ENCODE measurements at regions not wholly inside any gene's neighbourhood (a gene's known extent, or its start where the extent isn't known, plus 50 kb on each side); places are given as distances from the start of the nearest gene placed in this dataset. TPM values are rescaled to one million over a fixed set of nuclear protein-coding genes. Genes with fewer than 3 reads are reported as not detected.

DNA sequence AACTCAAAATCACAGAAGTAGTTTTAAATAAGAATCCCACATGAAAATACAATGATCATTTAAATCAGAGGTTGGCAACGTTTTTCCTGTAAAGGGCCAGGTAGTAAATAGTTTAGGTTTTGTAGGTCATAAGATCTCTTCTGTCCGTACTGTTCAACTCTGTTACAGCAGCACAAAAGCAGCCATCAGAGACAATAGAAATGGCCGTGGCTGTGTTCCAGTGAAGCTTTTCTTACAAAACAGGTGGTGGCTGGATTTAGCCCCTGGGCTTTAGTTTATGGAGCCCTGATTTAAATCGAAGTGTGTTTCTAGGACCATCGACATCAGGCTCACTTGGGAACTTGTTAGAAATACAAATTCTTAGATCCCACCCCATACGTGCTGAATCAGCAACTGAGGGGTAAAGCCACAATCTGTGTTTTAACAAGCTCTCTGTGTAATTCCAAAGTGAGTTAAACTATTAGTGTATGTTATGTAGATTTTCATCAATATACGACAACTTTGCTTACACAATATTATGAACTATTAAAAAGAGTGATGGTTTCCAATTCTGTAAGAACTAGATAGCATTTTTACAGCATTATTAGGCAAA lies 54.8 kb upstream of the MIR17HG start:
- intact Hi-C loops (cut with DNase I): no loop called here
- no peak for DNase-seq
- TF ChIP-seq POLR2A (IDR thresholded peaks at IDR 0.05) (no peak), CTCF (IDR thresholded peaks at IDR 0.05) (no peak), EP300 (IDR thresholded peaks at IDR 0.05) (no peak)

GRCh38 chr13:91295712-91296410 lies 51.6 kb upstream of the MIR17HG start:
- intact Hi-C loops (cut with DNase I): no loop called here
- TF ChIP-seq EP300 (IDR thresholded peaks at IDR 0.05) (no peak), POLR2A (IDR thresholded peaks at IDR 0.05) (no peak), CTCF (IDR thresholded peaks at IDR 0.05) (no peak)
- DNase-seq: no peak
- Histone ChIP-seq H3K27ac (no peak overlapping the region), H3K27me3 (no peaks in the 10 kb centered on the region), H3K4me1 (ENCODE audit: insufficient read depth) (no peaks in the 10 kb centered on the region), H3K36me3 (no peaks in the 10 kb centered on the region), H3K9me3 (no peaks in the 10 kb centered on the region), H3K4me3 (no peak overlapping the region)
- 82 to 89% (median 85%) methylated on average over 15 of the region's 15 CpGs for WGBS, 3 donors

More for the DNA sequence above, 54.8 kb upstream of the MIR17HG start:
- Histone ChIP-seq H3K27me3 (no peaks in the 10 kb centered on the region), H3K36me3 (no peaks in the 10 kb centered on the region), H3K27ac (no peak overlapping the region), H3K4me3 (no peak overlapping the region), H3K9me3 (no peaks in the 10 kb centered on the region), H3K4me1 (ENCODE audit: insufficient read depth) (no peaks in the 10 kb centered on the region)
- WGBS, 3 donors: 51 to 61% (median 61%) methylated on average over 7 of the region's 7 CpGs

- Histone ChIP-seq H3K4me3 (no peak overlapping the region), H3K36me3 (no peaks in the 10 kb centered on the region), H3K27ac (no peak overlapping the region), H3K9me3 (no peaks in the 10 kb centered on the region), H3K27me3 (no peaks in the 10 kb centered on the region), H3K4me1 (ENCODE audit: insufficient read depth) (no peaks in the 10 kb centered on the region)
- TF ChIP-seq EP300 (IDR thresholded peaks at IDR 0.05) (no peak), POLR2A (IDR thresholded peaks at IDR 0.05) (no peak), CTCF (IDR thresholded peaks at IDR 0.05) (no peak)
- 20 to 30% (median 20%) methylated on average over 2 of the region's 2 CpGs for WGBS, 3 donors
- no peak for DNase-seq
- intact Hi-C loops (cut with DNase I): no loop called here
Measured at GRCh38 chr13:91297503-91297902, 50.0 kb upstream of the MIR17HG start.

MicroRNAs in the stretch of these regions (microRNA counts, 767-probe panel; counts per million panel counts)
- microRNA hsa-miR-622: 530 counts per million, percentile 78 among the panel's probes with 10 or more counts

Small RNAs in the stretch of these regions (small RNA-seq; reads per million reads assigned to genes)
- gene AL445647.2 (not detected), gene BRK1P2 (not detected), gene RF00212 (not detected), gene RNA5SP34 (not detected), gene RNU6-75P (not detected)

All from ovary (tissue), 7 donors.